Keratinocyte (primary cell): ENCODE measurements at regions not wholly inside any gene's neighbourhood (a gene's known extent, or its start where the extent isn't known, plus 50 kb on each side); places are given as distances from the start of the nearest gene placed in this dataset.

ENCODE experiments used
- DNase-seq: peaks from one replicate; pipeline ENCODE4 v3.0.0-alpha.2; 2011; ENCODE audit warnings: low read depth, missing footprints, low spot score
- FAIRE-seq: peaks from 2 replicates; lab custom pipeline; 2011; peaks lifted over from hg19 to GRCh38; lab: Jason Lieb, UNC
- H2AFZ ChIP-seq: 2 replicates; pipeline ENCODE4 v1.6.0; 2012; ENCODE audit warnings: low read length, control low read depth, inconsistent platforms; ENCODE audit not compliant: control insufficient read depth
- H3K27ac ChIP-seq: 2 replicates; pipeline ENCODE4 v1.5.1; 2011; ENCODE audit warnings: low read length; ENCODE audit not compliant: control insufficient read depth, insufficient read depth
- H3K27me3 ChIP-seq: 3 replicates; pipeline ENCODE4 v1.6.0; 2011; ENCODE audit warnings: low read length; ENCODE audit not compliant: control insufficient read depth, insufficient read depth; ENCODE audit errors: extremely low read depth
- H3K36me3 ChIP-seq, 2 experiments: 2 replicates in 1 of 2; 3 replicates in 1 of 2; pipeline ENCODE4 v1.5.1; 2011; ENCODE audit warnings: low read length in 2 of 2, mild to moderate bottlenecking in 1 of 2; ENCODE audit not compliant: control insufficient read depth in 2 of 2, insufficient read depth in 2 of 2; ENCODE audit errors: extremely low read depth in 1 of 2
- H3K4me1 ChIP-seq: 3 replicates; pipeline ENCODE4 v1.5.1; 2011; ENCODE audit warnings: low read length; ENCODE audit not compliant: control insufficient read depth, insufficient read depth; ENCODE audit errors: extremely low read depth
- H3K4me2 ChIP-seq: 3 replicates; pipeline ENCODE4 v1.6.0; 2011; ENCODE audit warnings: low read depth, low read length; ENCODE audit not compliant: control insufficient read depth, insufficient read depth; ENCODE audit errors: extremely low read depth
- H3K4me3 ChIP-seq, 3 experiments: fragments of 200-600 bp in 1 of 3; sonication (generic) in 1 of 3; 2 replicates in 2 of 3; 3 replicates in 1 of 3; pipeline ENCODE4 v1.5.1; 2011 to 2016; ENCODE audit warnings: low read length in 3 of 3, mild to moderate bottlenecking in 3 of 3, control low read depth in 2 of 3, inconsistent platforms in 1 of 3, low read depth in 1 of 3, mixed read lengths in 1 of 3, mixed run types in 1 of 3, moderate library complexity in 1 of 3; ENCODE audit not compliant: control insufficient read depth in 2 of 3, insufficient read depth in 2 of 3; ENCODE audit errors: extremely low read depth in 1 of 3
- H3K79me2 ChIP-seq: 2 replicates; pipeline ENCODE4 v1.6.0; 2012; ENCODE audit warnings: low read length; ENCODE audit not compliant: control insufficient read depth, insufficient read depth
- H3K9ac ChIP-seq: 3 replicates; pipeline ENCODE4 v1.6.0; 2011; ENCODE audit warnings: low read length; ENCODE audit not compliant: control insufficient read depth, insufficient read depth; ENCODE audit errors: extremely low read depth
- H3K9me1 ChIP-seq: 3 replicates; pipeline ENCODE4 v1.6.0; 2011; ENCODE audit warnings: low read length; ENCODE audit not compliant: control insufficient read depth, insufficient read depth; ENCODE audit errors: extremely low read depth
- H3K9me3 ChIP-seq: 2 replicates; pipeline ENCODE4 v1.5.1; 2012; ENCODE audit warnings: low read depth, low read length; ENCODE audit not compliant: control insufficient read depth
- H4K20me1 ChIP-seq: 3 replicates; pipeline ENCODE4 v1.6.0; 2011; ENCODE audit warnings: low read length; ENCODE audit not compliant: control insufficient read depth, insufficient read depth; ENCODE audit errors: extremely low read depth
- CTCF ChIP-seq, 3 experiments: IDR thresholded peaks in 1 of 3; conservative IDR thresholded peaks in 1 of 3; optimal IDR thresholded peaks in 1 of 3; 2 replicates in 2 of 3; 3 replicates in 1 of 3; pipeline versions ENCODE3 to v1.5.1; 2011; ENCODE audit warnings: low read length in 3 of 3, mild to moderate bottlenecking in 3 of 3, moderate library complexity in 2 of 3, control low read depth in 1 of 3, inconsistent platforms in 1 of 3; ENCODE audit not compliant: insufficient read depth in 2 of 3; ENCODE audit errors: extremely low read depth in 1 of 3
- EZH2 ChIP-seq: IDR thresholded peaks from one replicate; pipeline ENCODE4 v1.6.1; 2012; ENCODE audit warnings: inconsistent platforms, mild to moderate bottlenecking, low read length, moderate library complexity
- dilution Hi-C: fragments of 300-500 bp; cut with MboI; formaldehyde crosslinking; loops from one replicate; pipeline ENCODE4 v1.7.0; 2020; ENCODE audit warnings: low sequenced_read_pairs; ENCODE audit not compliant: extremely low pct_ligation_motif_present

DNA sequence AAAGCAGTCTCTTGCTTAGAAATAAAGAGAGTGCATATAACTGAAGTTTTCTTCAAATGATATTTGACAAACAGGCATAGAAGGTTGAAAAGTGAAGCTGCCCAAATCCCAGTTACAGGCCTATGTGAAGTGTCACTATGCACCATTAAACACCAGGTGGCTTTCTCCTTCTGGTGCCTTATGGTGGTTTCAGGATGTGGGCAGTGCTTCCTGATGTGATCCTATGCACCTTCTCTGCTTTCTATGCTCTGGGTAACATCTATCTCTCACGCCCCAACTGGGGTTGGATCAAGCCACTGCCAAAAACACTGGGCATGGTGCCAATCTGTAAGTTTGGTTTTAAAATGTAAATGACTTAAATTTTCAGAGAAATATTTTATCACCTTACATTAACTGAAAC, 744.7 kb downstream of the TUSC7 start:
- no peaks in the 10 kb centered on the region for H3K27me3 ChIP-seq
- no peak overlapping the region for H3K4me2 ChIP-seq
- no peaks in the 10 kb centered on the region for H3K36me3 ChIP-seq
- no peaks in the 10 kb centered on the region for H3K9me3 ChIP-seq
- H4K20me1 ChIP-seq, result no peaks in the 10 kb centered on the region
- H3K79me2 ChIP-seq, result no peaks in the 10 kb centered on the region
- H3K4me3 ChIP-seq, result no peak overlapping the region
- DNase-seq, result no peak
- H3K9me1 ChIP-seq, result no peaks in the 10 kb centered on the region
- no peak overlapping the region for H3K9ac ChIP-seq
- no peak overlapping the region for H3K27ac ChIP-seq
- H2AFZ ChIP-seq, result no peak overlapping the region
- TF ChIP-seq CTCF (optimal IDR thresholded peaks at IDR 0.05 in 1 of 3, IDR thresholded peaks at IDR 0.05 in 1 of 3, conservative IDR thresholded peaks at IDR 0.05 in 1 of 3; ENCODE audit: extremely low read depth in 1 of 3, insufficient read depth in 2 of 3, low read length in 3 of 3) (no peak), EZH2 (no peak)
- H3K4me1 ChIP-seq, result no peaks in the 10 kb centered on the region
- dilution Hi-C loops, result no loop called here
- no peak for FAIRE-seq

DNA sequence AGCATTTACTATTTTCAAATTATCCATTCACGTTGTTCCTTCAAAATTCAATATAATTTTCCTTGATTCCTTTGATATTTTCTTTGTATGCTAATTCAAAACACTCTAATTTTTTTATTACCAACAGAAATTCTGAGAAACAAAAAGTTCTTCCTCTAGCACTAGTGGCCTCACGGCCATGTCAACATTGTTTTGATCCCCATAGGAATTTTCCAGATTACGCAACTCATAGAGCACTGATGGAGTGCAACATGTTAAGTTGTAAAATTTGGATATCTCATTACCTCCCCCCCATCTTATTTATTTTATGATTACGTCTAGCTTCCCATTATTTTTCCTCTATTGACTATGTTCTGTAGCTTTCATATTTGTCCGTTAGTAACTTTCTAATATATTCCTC, 745.3 kb downstream of the TUSC7 start:
- no peaks in the 10 kb centered on the region for H3K79me2 ChIP-seq
- H3K9me3 ChIP-seq, result no peaks in the 10 kb centered on the region

More for the DNA sequence above, 745.3 kb downstream of the TUSC7 start:
- H2AFZ ChIP-seq, result no peak overlapping the region
- H3K27ac ChIP-seq, result no peak overlapping the region
- H3K4me1 ChIP-seq, result no peaks in the 10 kb centered on the region
- H3K4me3 ChIP-seq, result no peak overlapping the region
- H3K4me2 ChIP-seq, result no peak overlapping the region
- no peak for FAIRE-seq
- no peaks in the 10 kb centered on the region for H3K9me1 ChIP-seq
- DNase-seq, result no peak
- no peak overlapping the region for H3K9ac ChIP-seq
- no peaks in the 10 kb centered on the region for H4K20me1 ChIP-seq
- H3K36me3 ChIP-seq, result no peaks in the 10 kb centered on the region
- no peak for TF ChIP-seq EZH2
- no peak for TF ChIP-seq CTCF (optimal IDR thresholded peaks at IDR 0.05 in 1 of 3, IDR thresholded peaks at IDR 0.05 in 1 of 3, conservative IDR thresholded peaks at IDR 0.05 in 1 of 3; ENCODE audit: extremely low read depth in 1 of 3, insufficient read depth in 2 of 3, low read length in 3 of 3)
- dilution Hi-C loops, result no loop called here
- no peaks in the 10 kb centered on the region for H3K27me3 ChIP-seq
